Adrenal gland (tissue), 5 donors: ENCODE measurements at regions not wholly inside any gene's neighbourhood (a gene's known extent, or its start where the extent isn't known, plus 50 kb on each side); places are given as distances from the start of the nearest gene placed in this dataset.

Experiments used
- POLR2A ChIP-seq, 2 donors: fragments of 450-650 bp; IDR thresholded peaks; one replicate each; pipeline ENCODE4 v1.6.1; 2017; ENCODE audit warnings: antibody characterized with exemption in 2 of 2, mild to moderate bottlenecking in 2 of 2, moderate library complexity in 1 of 2
- TF ChIP-seq, protein P1 (sequence below), 6 experiments: fragments of 450-650 bp in 4 of 6; fragments of 200-600 bp in 2 of 6; sonication (generic) in 1 of 6; IDR thresholded peaks; 1 replicate in 5 of 6; 2 replicates in 1 of 6; pipeline versions ENCODE4 v1.5.1 to v1.8.0; 2016 to 2021; ENCODE audit warnings: antibody characterized with exemption in 6 of 6, mild to moderate bottlenecking in 2 of 6, moderate library complexity in 1 of 6
- donor health status: DM: no; HTN: no; CAD: no.

DNA sequence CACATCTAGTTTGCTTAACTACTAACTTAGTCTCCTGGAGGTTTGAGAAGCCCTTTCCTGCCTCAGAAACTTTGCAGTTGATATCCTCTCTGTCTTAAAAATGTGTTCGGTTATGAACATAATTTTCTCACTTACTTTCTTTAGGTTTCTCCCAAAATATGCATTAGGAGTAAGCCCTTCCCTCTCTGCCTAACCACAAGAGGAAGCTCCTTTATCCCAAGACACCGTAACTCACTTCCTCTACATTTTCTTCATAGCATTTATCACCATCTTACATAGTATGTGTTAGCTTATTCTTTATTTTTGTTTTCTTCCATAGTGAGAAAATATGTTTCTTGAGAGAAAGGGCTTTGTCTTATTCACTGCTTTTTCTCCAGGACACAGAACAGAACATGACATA, 952.5 kb upstream of the ATXN8OS start:
- TF ChIP-seq, protein P1, sequence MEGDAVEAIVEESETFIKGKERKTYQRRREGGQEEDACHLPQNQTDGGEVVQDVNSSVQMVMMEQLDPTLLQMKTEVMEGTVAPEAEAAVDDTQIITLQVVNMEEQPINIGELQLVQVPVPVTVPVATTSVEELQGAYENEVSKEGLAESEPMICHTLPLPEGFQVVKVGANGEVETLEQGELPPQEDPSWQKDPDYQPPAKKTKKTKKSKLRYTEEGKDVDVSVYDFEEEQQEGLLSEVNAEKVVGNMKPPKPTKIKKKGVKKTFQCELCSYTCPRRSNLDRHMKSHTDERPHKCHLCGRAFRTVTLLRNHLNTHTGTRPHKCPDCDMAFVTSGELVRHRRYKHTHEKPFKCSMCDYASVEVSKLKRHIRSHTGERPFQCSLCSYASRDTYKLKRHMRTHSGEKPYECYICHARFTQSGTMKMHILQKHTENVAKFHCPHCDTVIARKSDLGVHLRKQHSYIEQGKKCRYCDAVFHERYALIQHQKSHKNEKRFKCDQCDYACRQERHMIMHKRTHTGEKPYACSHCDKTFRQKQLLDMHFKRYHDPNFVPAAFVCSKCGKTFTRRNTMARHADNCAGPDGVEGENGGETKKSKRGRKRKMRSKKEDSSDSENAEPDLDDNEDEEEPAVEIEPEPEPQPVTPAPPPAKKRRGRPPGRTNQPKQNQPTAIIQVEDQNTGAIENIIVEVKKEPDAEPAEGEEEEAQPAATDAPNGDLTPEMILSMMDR (IDR thresholded peaks at IDR 0.05) = no peak
- no peak for TF ChIP-seq POLR2A (IDR thresholded peaks at IDR 0.05)
